OCI-LY7 (cell line): ENCODE measurements at regions not wholly inside any gene's neighbourhood (a gene's known extent, or its start where the extent isn't known, plus 50 kb on each side); places are given as distances from the start of the nearest gene placed in this dataset.

Experiments used
- BruUV-seq: library from RNA; stranded (reverse); fragments of 400-500 nt; replicated peaks from 2 replicates; lab custom pipeline; 2021; lab: Mats Ljungman, UMichigan
- CTCF ChIA-PET: fragments of 300-600 bp; sonication (Branson Sonifier 250); formaldehyde crosslinking; loops from one replicate; lab custom pipeline; 2022; ENCODE audit warnings: antibody characterized with exemption; ENCODE audit not compliant: unreplicated experiment; lab: Charles Lee
- POLR2A ChIA-PET: fragments of 300-600 bp; sonication (Branson Sonifier 250); formaldehyde crosslinking; loops from one replicate; lab custom pipeline; 2022; ENCODE audit warnings: antibody characterized with exemption; lab: Charles Lee
- DNase-seq: peaks from one replicate; pipeline ENCODE4 v3.0.0-alpha.2; 2015; ENCODE audit warnings: low spot score
- H2AFZ ChIP-seq: fragments of 200-600 bp; sonication (generic), shearing (Covaris generic); 2 replicates; pipeline ENCODE4 v1.6.1; 2014; ENCODE audit warnings: mild to moderate bottlenecking, antibody characterized with exemption, low read length, moderate library complexity
- H3K27ac ChIP-seq: fragments of 200-600 bp; sonication (generic); 2 replicates; pipeline ENCODE4 v1.5.1; 2014; ENCODE audit warnings: mixed run types, low read depth, mild to moderate bottlenecking, moderate library complexity, low read length, inconsistent platforms; ENCODE audit not compliant: poor library complexity, severe bottlenecking
- H3K36me3 ChIP-seq: fragments of 200-600 bp; sonication (generic); 2 replicates; pipeline ENCODE4 v1.6.1; 2014; ENCODE audit warnings: mild to moderate bottlenecking, antibody characterized with exemption, low read length, moderate library complexity, mixed read lengths; ENCODE audit not compliant: insufficient read depth
- H3K4me1 ChIP-seq: fragments of 200-600 bp; sonication (generic); 2 replicates; pipeline ENCODE4 v1.5.1; 2014; ENCODE audit warnings: mild to moderate bottlenecking, low read length; ENCODE audit not compliant: insufficient read depth, poor library complexity, severe bottlenecking
- H3K4me2 ChIP-seq: fragments of 200-600 bp; sonication (generic); 2 replicates; pipeline ENCODE4 v1.6.1; 2014; ENCODE audit warnings: mild to moderate bottlenecking, low read length
- H3K4me3 ChIP-seq: fragments of 200-600 bp; sonication (generic); 2 replicates; pipeline ENCODE4 v1.5.1; 2014; ENCODE audit warnings: mild to moderate bottlenecking, low read depth, low read length; ENCODE audit not compliant: poor library complexity, severe bottlenecking
- H3K79me2 ChIP-seq: fragments of 200-600 bp; sonication (generic); 2 replicates; pipeline ENCODE4 v1.6.1; 2016; ENCODE audit warnings: low read depth, mild to moderate bottlenecking, low read length, moderate library complexity, mixed read lengths; ENCODE audit not compliant: insufficient read depth
- H3K9me2 ChIP-seq: fragments of 200-600 bp; sonication (generic); 2 replicates; pipeline ENCODE4 v1.6.1; 2016; ENCODE audit warnings: mild to moderate bottlenecking, low read length, mixed read lengths; ENCODE audit not compliant: insufficient read depth
- H3K9me3 ChIP-seq: fragments of 200-600 bp; sonication (generic); 2 replicates; pipeline ENCODE4 v1.6.1; 2014; ENCODE audit warnings: mild to moderate bottlenecking, mixed run types, low read length, mixed read lengths
- H4K20me1 ChIP-seq: fragments of 200-600 bp; sonication (generic); 2 replicates; pipeline ENCODE4 v1.6.1; 2014; ENCODE audit warnings: mild to moderate bottlenecking, antibody characterized with exemption, low read length, moderate library complexity, mixed read lengths; ENCODE audit not compliant: insufficient read depth
- EZH2phosphoT487 ChIP-seq: fragments of 200-600 bp; sonication (generic); IDR thresholded peaks from 2 replicates; pipeline ENCODE4 v1.6.1; 2018; ENCODE audit warnings: low read depth, borderline replicate concordance, mild to moderate bottlenecking, mixed run types, antibody characterized with exemption, low read length, moderate library complexity, mixed read lengths
- intact Hi-C: fragments of 100-400 bp; cut with micrococcal nuclease; formaldehyde crosslinking; loops from one replicate; pipeline ENCODE4 v1.10.0; 2022; ENCODE audit not compliant: unreplicated experiment
- TF ChIP-seq, protein P1 (sequence below): fragments of 200-600 bp; sonication (generic); conservative IDR thresholded peaks from 2 replicates; pipeline ENCODE4 v1.5.1; 2014; ENCODE audit warnings: mild to moderate bottlenecking, antibody characterized with exemption, low read length, moderate library complexity, mixed read lengths

- Histone ChIP-seq H3K27ac (no peak overlapping the region), H3K4me2 (no peak overlapping the region), H2AFZ (no peak overlapping the region), H3K9me3 (no peaks in the 10 kb centered on the region), H3K36me3 (no peaks in the 10 kb centered on the region; the same call in 1 of the 2 replicates), H4K20me1 (no peaks in the 10 kb centered on the region), H3K9me2 (no peaks in the 10 kb centered on the region), H3K79me2 (no peaks in the 10 kb centered on the region), H3K4me3 (no peak overlapping the region), H3K4me1 (peaks cover 7% of the 10 kb centered on the region)
- ChIA-PET POLR2A (interaction anchor here (0.8 kb wide), 1 partner anchor 128 kb away, joined by 3 read pairs; no protein-coding TSS in a partner anchor), CTCF (no interaction called here)
- intact Hi-C loops: no loop called here
- no peak for TF ChIP-seq EZH2phosphoT487
- TF ChIP-seq, protein P1, sequence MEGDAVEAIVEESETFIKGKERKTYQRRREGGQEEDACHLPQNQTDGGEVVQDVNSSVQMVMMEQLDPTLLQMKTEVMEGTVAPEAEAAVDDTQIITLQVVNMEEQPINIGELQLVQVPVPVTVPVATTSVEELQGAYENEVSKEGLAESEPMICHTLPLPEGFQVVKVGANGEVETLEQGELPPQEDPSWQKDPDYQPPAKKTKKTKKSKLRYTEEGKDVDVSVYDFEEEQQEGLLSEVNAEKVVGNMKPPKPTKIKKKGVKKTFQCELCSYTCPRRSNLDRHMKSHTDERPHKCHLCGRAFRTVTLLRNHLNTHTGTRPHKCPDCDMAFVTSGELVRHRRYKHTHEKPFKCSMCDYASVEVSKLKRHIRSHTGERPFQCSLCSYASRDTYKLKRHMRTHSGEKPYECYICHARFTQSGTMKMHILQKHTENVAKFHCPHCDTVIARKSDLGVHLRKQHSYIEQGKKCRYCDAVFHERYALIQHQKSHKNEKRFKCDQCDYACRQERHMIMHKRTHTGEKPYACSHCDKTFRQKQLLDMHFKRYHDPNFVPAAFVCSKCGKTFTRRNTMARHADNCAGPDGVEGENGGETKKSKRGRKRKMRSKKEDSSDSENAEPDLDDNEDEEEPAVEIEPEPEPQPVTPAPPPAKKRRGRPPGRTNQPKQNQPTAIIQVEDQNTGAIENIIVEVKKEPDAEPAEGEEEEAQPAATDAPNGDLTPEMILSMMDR: no peak
- no peak for DNase-seq
- no TSS peak for BruUV-seq
Observed at GRCh38 chr3:44039006-44039405, 202.7 kb upstream of the TOPAZ1 start.

DNA sequence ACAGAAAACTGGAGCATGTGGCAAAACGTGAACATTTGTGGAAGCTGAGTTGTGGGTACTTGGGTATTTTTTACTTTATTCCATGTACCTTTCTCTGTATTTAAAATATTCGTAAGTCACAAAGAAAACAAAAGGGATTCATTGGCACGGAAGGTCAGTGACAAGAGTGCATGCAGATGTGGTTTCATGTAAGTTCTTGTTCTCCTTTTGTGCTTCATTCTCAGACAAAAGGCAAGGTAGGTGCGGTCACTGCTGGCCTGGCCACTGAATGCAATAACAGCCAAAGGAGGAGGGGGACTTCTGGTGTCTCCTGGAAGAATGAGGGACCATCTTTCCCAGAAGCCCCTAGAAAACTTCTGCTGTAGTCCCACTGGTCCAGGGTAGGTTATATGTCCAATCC lies 200.0 kb upstream of the TOPAZ1 start:
- no peak for DNase-seq
- intact Hi-C loops: no loop called here
- CTCF ChIA-PET: no interaction called here

DNA sequence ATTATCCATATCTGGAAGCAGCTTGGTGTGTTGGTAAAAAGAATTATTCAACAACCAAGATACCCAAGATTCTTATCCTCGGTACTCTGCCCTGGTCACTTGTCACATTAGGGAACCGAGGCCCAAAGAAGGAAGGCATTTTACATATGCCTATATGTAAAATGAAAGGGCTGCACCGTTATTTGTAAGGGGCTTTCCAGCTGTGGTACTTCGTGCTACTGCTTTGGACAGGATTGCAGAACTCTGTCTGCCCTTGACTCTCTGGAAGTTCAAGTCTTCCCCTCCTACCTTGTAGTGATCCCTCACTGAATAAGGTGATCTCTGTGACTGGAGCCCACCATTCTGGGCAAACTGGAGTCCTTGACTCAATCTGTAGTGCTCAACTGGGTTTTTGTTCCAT lies 198.9 kb upstream of the TOPAZ1 start:
- H3K9me3 ChIP-seq: no peaks in the 10 kb centered on the region
- CTCF ChIA-PET: no interaction called here
- TF ChIP-seq, protein P1: no peak
- TF ChIP-seq EZH2phosphoT487: no peak
- no peaks in the 10 kb centered on the region for H4K20me1 ChIP-seq
- no peaks in the 10 kb centered on the region for H3K79me2 ChIP-seq
- H3K4me1 ChIP-seq: peaks cover 30% of the 10 kb centered on the region
- no peak for DNase-seq
- intact Hi-C loops: no loop called here
- H3K4me2 ChIP-seq: no peak overlapping the region
- POLR2A ChIA-PET: no interaction called here
- BruUV-seq: no TSS peak
- H2AFZ ChIP-seq: no peak overlapping the region
- no peak overlapping the region for H3K4me3 ChIP-seq
- no peaks in the 10 kb centered on the region for H3K9me2 ChIP-seq
- no peak overlapping the region for H3K27ac ChIP-seq
- peaks cover 5% of the 10 kb centered on the region; the same call in 1 of the 2 replicates for H3K36me3 ChIP-seq

More for the DNA sequence above, 200.0 kb upstream of the TOPAZ1 start:
- BruUV-seq: no TSS peak
- no peaks in the 10 kb centered on the region for H3K36me3 ChIP-seq
- H3K9me2 ChIP-seq: no peaks in the 10 kb centered on the region
- H3K4me2 ChIP-seq: no peak overlapping the region
- TF ChIP-seq, protein P1: no peak
- TF ChIP-seq EZH2phosphoT487: no peak
- H2AFZ ChIP-seq: no peak overlapping the region
- no peaks in the 10 kb centered on the region for H3K9me3 ChIP-seq
- peaks cover 28% of the 10 kb centered on the region for H3K4me1 ChIP-seq
- no peak overlapping the region for H3K27ac ChIP-seq
- POLR2A ChIA-PET: no interaction called here
- H4K20me1 ChIP-seq: no peaks in the 10 kb centered on the region
- H3K4me3 ChIP-seq: no peak overlapping the region
- H3K79me2 ChIP-seq: no peaks in the 10 kb centered on the region
